ENCODE measurements at regions not wholly inside any gene's neighbourhood (a gene's known extent, or its start where the extent isn't known, plus 50 kb on each side); places are given as distances from the start of the nearest gene placed in this dataset.

GRCh38 chr20:43285170-43285569 lies 95.5 kb upstream of the PTPRT start:
- no peaks in the 10 kb centered on the region for H3K9me3 ChIP-seq (ENCODE audit: low read depth, low read length, poor library complexity, severe bottlenecking)
- intact Hi-C loops (cut with micrococcal nuclease; ENCODE audit: unreplicated experiment) = no loop called here
- no peaks in the 10 kb centered on the region for H3K4me1 ChIP-seq (ENCODE audit: insufficient read depth, low read length, poor library complexity, severe bottlenecking)
- CTCF ChIA-PET = no interaction called here
- peaks cover 5% of the 10 kb centered on the region for H3K27me3 ChIP-seq (replicated peaks; ENCODE audit: insufficient read depth, low read depth, low read length, poor library complexity)
- H3K27ac ChIP-seq (ENCODE audit: low read depth, low read length, poor library complexity, severe bottlenecking) = no peak overlapping the region
- POLR2A ChIA-PET (ENCODE audit: low non-redundant PET) = no interaction called here
- DNase-seq (ENCODE audit: low spot score) = no peak
- H3K4me3 ChIP-seq (ENCODE audit: low read depth, low read length, poor library complexity, severe bottlenecking) = no peak overlapping the region
- H3K36me3 ChIP-seq (ENCODE audit: insufficient read depth, low read length, poor library complexity, severe bottlenecking) = no peaks in the 10 kb centered on the region
- no TSS peak for BruUV-seq (replicated peaks)
- TF ChIP-seq EZH2 (IDR thresholded peaks at IDR 0.05; ENCODE audit: borderline replicate concordance, low read depth, low read length, poor library complexity, severe bottlenecking) = no peak
- TF ChIP-seq, protein P1, sequence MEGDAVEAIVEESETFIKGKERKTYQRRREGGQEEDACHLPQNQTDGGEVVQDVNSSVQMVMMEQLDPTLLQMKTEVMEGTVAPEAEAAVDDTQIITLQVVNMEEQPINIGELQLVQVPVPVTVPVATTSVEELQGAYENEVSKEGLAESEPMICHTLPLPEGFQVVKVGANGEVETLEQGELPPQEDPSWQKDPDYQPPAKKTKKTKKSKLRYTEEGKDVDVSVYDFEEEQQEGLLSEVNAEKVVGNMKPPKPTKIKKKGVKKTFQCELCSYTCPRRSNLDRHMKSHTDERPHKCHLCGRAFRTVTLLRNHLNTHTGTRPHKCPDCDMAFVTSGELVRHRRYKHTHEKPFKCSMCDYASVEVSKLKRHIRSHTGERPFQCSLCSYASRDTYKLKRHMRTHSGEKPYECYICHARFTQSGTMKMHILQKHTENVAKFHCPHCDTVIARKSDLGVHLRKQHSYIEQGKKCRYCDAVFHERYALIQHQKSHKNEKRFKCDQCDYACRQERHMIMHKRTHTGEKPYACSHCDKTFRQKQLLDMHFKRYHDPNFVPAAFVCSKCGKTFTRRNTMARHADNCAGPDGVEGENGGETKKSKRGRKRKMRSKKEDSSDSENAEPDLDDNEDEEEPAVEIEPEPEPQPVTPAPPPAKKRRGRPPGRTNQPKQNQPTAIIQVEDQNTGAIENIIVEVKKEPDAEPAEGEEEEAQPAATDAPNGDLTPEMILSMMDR (conservative IDR thresholded peaks at IDR 0.05; ENCODE audit: low read depth, low read length) = no peak

- Histone ChIP-seq H3K4me3 (ENCODE audit: low read depth, low read length, poor library complexity, severe bottlenecking) (no peak overlapping the region), H3K27me3 (replicated peaks; ENCODE audit: insufficient read depth, low read depth, low read length, poor library complexity) (peaks cover 5% of the 10 kb centered on the region), H3K4me1 (ENCODE audit: insufficient read depth, low read length, poor library complexity, severe bottlenecking) (no peaks in the 10 kb centered on the region), H3K36me3 (ENCODE audit: insufficient read depth, low read length, poor library complexity, severe bottlenecking) (no peaks in the 10 kb centered on the region), H3K27ac (ENCODE audit: low read depth, low read length, poor library complexity, severe bottlenecking) (no peak overlapping the region), H3K9me3 (ENCODE audit: low read depth, low read length, poor library complexity, severe bottlenecking) (no peaks in the 10 kb centered on the region)
- ChIA-PET CTCF (no interaction called here), POLR2A (ENCODE audit: low non-redundant PET) (no interaction called here)
- no peak for DNase-seq (ENCODE audit: low spot score)
- BruUV-seq (replicated peaks) = no TSS peak
- no peak for TF ChIP-seq EZH2 (IDR thresholded peaks at IDR 0.05; ENCODE audit: borderline replicate concordance, low read depth, low read length, poor library complexity, severe bottlenecking)
- TF ChIP-seq, protein P1 (conservative IDR thresholded peaks at IDR 0.05; ENCODE audit: low read depth, low read length) = no peak
- intact Hi-C loops (cut with micrococcal nuclease; ENCODE audit: unreplicated experiment) = no loop called here
Measured at GRCh38 chr20:43284486-43284885, 94.8 kb upstream of the PTPRT start.

- intact Hi-C loops (cut with micrococcal nuclease; ENCODE audit: unreplicated experiment) = no loop called here
- H3K9me3 ChIP-seq (ENCODE audit: low read depth, low read length, poor library complexity, severe bottlenecking) = no peaks in the 10 kb centered on the region
- POLR2A ChIA-PET (ENCODE audit: low non-redundant PET) = no interaction called here
Measured at GRCh38 chr20:43283126-43283525, 93.4 kb upstream of the PTPRT start.

More at GRCh38 chr20:43283126-43283525, 93.4 kb upstream of the PTPRT start:
- no TSS peak for BruUV-seq (replicated peaks)
- CTCF ChIA-PET = no interaction called here
- no peak for DNase-seq (ENCODE audit: low spot score)
- no peaks in the 10 kb centered on the region for H3K36me3 ChIP-seq (ENCODE audit: insufficient read depth, low read length, poor library complexity, severe bottlenecking)
- peaks cover 5% of the 10 kb centered on the region for H3K27me3 ChIP-seq (replicated peaks; ENCODE audit: insufficient read depth, low read depth, low read length, poor library complexity)
- H3K4me3 ChIP-seq (ENCODE audit: low read depth, low read length, poor library complexity, severe bottlenecking) = no peak overlapping the region
- H3K4me1 ChIP-seq (ENCODE audit: insufficient read depth, low read length, poor library complexity, severe bottlenecking) = no peaks in the 10 kb centered on the region
- TF ChIP-seq, protein P1 (conservative IDR thresholded peaks at IDR 0.05; ENCODE audit: low read depth, low read length) = no peak
- TF ChIP-seq EZH2 (IDR thresholded peaks at IDR 0.05; ENCODE audit: borderline replicate concordance, low read depth, low read length, poor library complexity, severe bottlenecking) = no peak
- H3K27ac ChIP-seq (ENCODE audit: low read depth, low read length, poor library complexity, severe bottlenecking) = no peak overlapping the region
